MM.1S (cell line): ENCODE measurements at regions not wholly inside any gene's neighbourhood (a gene's known extent, or its start where the extent isn't known, plus 50 kb on each side); places are given as distances from the start of the nearest gene placed in this dataset.

Experiments
- DNase-seq: peaks from one replicate; pipeline ENCODE4 v3.0.0-alpha.2; 2015
- H2AFZ ChIP-seq: fragments of 300-600 bp; sonication (generic); 2 replicates; pipeline ENCODE4 v1.6.0; 2016; ENCODE audit warnings: antibody characterized with exemption, low read length
- H3F3A ChIP-seq: fragments of 300-600 bp; sonication (generic); 2 replicates; pipeline ENCODE4 v1.6.1; 2016; ENCODE audit warnings: mild to moderate bottlenecking, antibody characterized with exemption, low read length, moderate library complexity, mixed read lengths; ENCODE audit not compliant: insufficient read depth
- H3K27ac ChIP-seq: fragments of 300-600 bp; sonication (generic); 2 replicates; pipeline ENCODE4 v1.5.1; 2016; ENCODE audit warnings: mild to moderate bottlenecking, low read length
- H3K27me3 ChIP-seq: fragments of 300-600 bp; sonication (generic); replicated peaks from 2 replicates; pipeline ENCODE4 v1.6.0; 2016; ENCODE audit warnings: low read length; ENCODE audit not compliant: insufficient read depth
- H3K36me3 ChIP-seq: fragments of 300-600 bp; sonication (generic); replicated peaks from 2 replicates; pipeline ENCODE4 v1.6.1; 2016; ENCODE audit warnings: mild to moderate bottlenecking, low read length, mixed read lengths; ENCODE audit not compliant: insufficient read depth
- H3K4me1 ChIP-seq: fragments of 300-600 bp; sonication (generic); 2 replicates; pipeline ENCODE4 v1.6.1; 2016; ENCODE audit warnings: low read length, mixed read lengths
- H3K4me2 ChIP-seq: fragments of 300-600 bp; sonication (generic); 2 replicates; pipeline ENCODE4 v1.6.0; 2016; ENCODE audit warnings: low read depth, low read length
- H3K4me3 ChIP-seq: fragments of 300-600 bp; sonication (generic); 2 replicates; pipeline ENCODE4 v1.5.1; 2016; ENCODE audit warnings: low read length, mixed read lengths
- H3K79me2 ChIP-seq: fragments of 300-600 bp; sonication (generic); 2 replicates; pipeline ENCODE4 v1.6.1; 2016; ENCODE audit warnings: mixed run types, low read length, mixed read lengths
- H3K9ac ChIP-seq: fragments of 300-600 bp; sonication (generic); 2 replicates; pipeline ENCODE4 v1.6.1; 2016; ENCODE audit warnings: low read length, mixed read lengths
- H3K9me2 ChIP-seq: fragments of 300-600 bp; sonication (generic); replicated peaks from 2 replicates; pipeline ENCODE4 v1.6.1; 2016; ENCODE audit warnings: mild to moderate bottlenecking, low read length, mixed read lengths; ENCODE audit not compliant: insufficient read depth
- H3K9me3 ChIP-seq: fragments of 300-600 bp; sonication (generic); replicated peaks from 2 replicates; pipeline ENCODE4 v1.6.1; 2016; ENCODE audit warnings: mild to moderate bottlenecking, low read length, mixed read lengths; ENCODE audit not compliant: insufficient read depth
- H4K20me1 ChIP-seq: fragments of 300-600 bp; sonication (generic); 2 replicates; pipeline ENCODE4 v1.6.1; 2016; ENCODE audit warnings: mild to moderate bottlenecking, low read length, moderate library complexity, mixed read lengths; ENCODE audit not compliant: insufficient read depth
- CTCF ChIP-seq: fragments of 300-600 bp; sonication (generic); IDR thresholded peaks from 2 replicates; pipeline ENCODE4 v1.5.1; 2016; ENCODE audit warnings: antibody characterized with exemption, low read length, mixed read lengths
- EZH2 ChIP-seq: fragments of 300-600 bp; sonication (generic); optimal IDR thresholded peaks from 2 replicates; pipeline ENCODE3; 2017; ENCODE audit warnings: low read depth, mild to moderate bottlenecking, antibody characterized with exemption, low read length, mixed read lengths
- EZH2phosphoT487 ChIP-seq: fragments of 300-600 bp; sonication (generic); IDR thresholded peaks from 2 replicates; pipeline ENCODE4 v1.6.1; 2018; ENCODE audit warnings: antibody characterized with exemption, low read length

DNA sequence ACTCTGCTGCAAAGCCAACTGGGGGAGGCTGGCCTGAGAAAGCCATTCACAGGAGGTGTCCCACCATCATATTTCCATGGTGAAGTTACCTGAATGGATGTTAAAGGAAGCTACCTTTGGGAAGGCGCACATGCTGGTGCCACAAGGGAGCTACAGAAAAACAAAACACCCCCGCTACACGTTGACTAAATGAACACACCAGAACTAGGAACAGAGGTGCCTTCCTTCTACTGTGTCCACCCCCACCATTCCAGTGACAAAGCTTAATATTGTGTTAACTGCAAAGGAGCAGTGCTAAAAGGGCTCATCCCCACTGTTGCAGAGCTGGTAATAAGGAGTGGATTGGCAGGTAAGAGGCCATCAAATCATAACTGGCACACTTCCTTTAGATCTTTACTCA is 420.0 kb upstream of the PODXL start:
- Histone ChIP-seq H3K9ac (no peak overlapping the region), H3F3A (no peaks in the 10 kb centered on the region), H3K27me3 (no peaks in the 10 kb centered on the region), H3K9me2 (no peaks in the 10 kb centered on the region), H4K20me1 (no peaks in the 10 kb centered on the region), H3K4me1 (no peaks in the 10 kb centered on the region), H3K27ac (no peak overlapping the region), H3K4me3 (no peak overlapping the region), H3K79me2 (no peaks in the 10 kb centered on the region), H3K9me3 (no peaks in the 10 kb centered on the region), H3K36me3 (no peaks in the 10 kb centered on the region), H3K4me2 (no peak overlapping the region), H2AFZ (no peak overlapping the region)
- DNase-seq, result no peak
- TF ChIP-seq EZH2, result no peak
- no peak for TF ChIP-seq EZH2phosphoT487
- no peak for TF ChIP-seq CTCF

- H3K4me1 ChIP-seq, result no peaks in the 10 kb centered on the region
- H3K27me3 ChIP-seq, result no peaks in the 10 kb centered on the region
- H3K36me3 ChIP-seq, result no peaks in the 10 kb centered on the region
- no peak overlapping the region for H3K27ac ChIP-seq
- DNase-seq, result no peak
- H3K4me2 ChIP-seq, result no peak overlapping the region
- H3K9ac ChIP-seq, result no peak overlapping the region
- H2AFZ ChIP-seq, result no peak overlapping the region
- H3K9me2 ChIP-seq, result no peaks in the 10 kb centered on the region
- TF ChIP-seq CTCF (no peak), EZH2 (no peak), EZH2phosphoT487 (no peak)
- H3K9me3 ChIP-seq, result no peaks in the 10 kb centered on the region
- H3K4me3 ChIP-seq, result no peak overlapping the region
- no peaks in the 10 kb centered on the region for H3K79me2 ChIP-seq
- H3F3A ChIP-seq, result no peaks in the 10 kb centered on the region
- H4K20me1 ChIP-seq, result no peaks in the 10 kb centered on the region
Observed at GRCh38 chr7:131974671-131975070, 418.2 kb upstream of the PODXL start.

GRCh38 chr7:131972251-131972650 is 415.8 kb upstream of the PODXL start:
- TF ChIP-seq EZH2 (no peak), CTCF (no peak), EZH2phosphoT487 (no peak)
- no peaks in the 10 kb centered on the region for H3K4me1 ChIP-seq
- no peak for DNase-seq
- no peak overlapping the region for H3K27ac ChIP-seq
- no peaks in the 10 kb centered on the region for H3K79me2 ChIP-seq
- H3K4me3 ChIP-seq, result no peak overlapping the region
- no peak overlapping the region for H3K4me2 ChIP-seq
- H3K9me3 ChIP-seq, result no peaks in the 10 kb centered on the region
- no peaks in the 10 kb centered on the region for H3K9me2 ChIP-seq
- no peak overlapping the region for H3K9ac ChIP-seq
- no peaks in the 10 kb centered on the region for H3K36me3 ChIP-seq
- no peaks in the 10 kb centered on the region for H4K20me1 ChIP-seq
- H3F3A ChIP-seq, result no peaks in the 10 kb centered on the region
- H3K27me3 ChIP-seq, result no peaks in the 10 kb centered on the region
- H2AFZ ChIP-seq, result no peak overlapping the region

DNA sequence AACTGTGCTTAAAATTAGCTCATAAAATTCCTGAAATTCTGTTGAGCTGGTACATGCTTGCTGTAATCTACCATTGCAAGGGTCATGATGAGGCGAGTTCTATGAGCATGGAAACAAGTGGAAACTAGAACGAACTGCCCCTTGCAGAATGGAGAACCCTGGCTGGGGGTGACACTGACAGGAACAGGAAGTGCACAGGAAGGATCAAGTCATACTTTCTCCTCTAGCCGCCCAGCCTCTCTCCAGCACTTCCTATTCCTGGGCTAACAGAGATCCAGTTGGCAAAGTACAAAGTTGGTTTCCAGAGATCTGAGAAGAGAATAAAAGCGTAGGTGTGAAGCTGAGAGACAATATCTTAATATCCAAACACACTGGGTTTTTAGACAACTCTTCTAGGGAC is 414.2 kb upstream of the PODXL start:
- TF ChIP-seq CTCF (no peak), EZH2 (no peak), EZH2phosphoT487 (no peak)
- H3K36me3 ChIP-seq, result no peaks in the 10 kb centered on the region

More for the DNA sequence above, 414.2 kb upstream of the PODXL start:
- no peak overlapping the region for H2AFZ ChIP-seq
- H3F3A ChIP-seq, result no peaks in the 10 kb centered on the region
- no peaks in the 10 kb centered on the region for H3K27me3 ChIP-seq
- DNase-seq, result no peak
- no peak overlapping the region for H3K27ac ChIP-seq
- H3K9me2 ChIP-seq, result no peaks in the 10 kb centered on the region
- H3K4me2 ChIP-seq, result no peak overlapping the region
- H3K4me1 ChIP-seq, result no peaks in the 10 kb centered on the region
- H3K9ac ChIP-seq, result no peak overlapping the region
- H3K79me2 ChIP-seq, result no peaks in the 10 kb centered on the region
- no peaks in the 10 kb centered on the region for H3K9me3 ChIP-seq
- H4K20me1 ChIP-seq, result no peaks in the 10 kb centered on the region
- no peak overlapping the region for H3K4me3 ChIP-seq
